ENCODE measurements at regions not wholly inside any gene's neighbourhood (a gene's known extent, or its start where the extent isn't known, plus 50 kb on each side); places are given as distances from the start of the nearest gene placed in this dataset.

GRCh38 chr2:189261431-189261841, 81.9 kb upstream of the COL5A2 start:
- TF ChIP-seq CTCF (IDR thresholded peaks at IDR 0.05): no peak
- TF ChIP-seq POLR2A (IDR thresholded peaks at IDR 0.05): no peak
